Aorta (tissue), 5 donors: ENCODE measurements at regions not wholly inside any gene's neighbourhood (a gene's known extent, or its start where the extent isn't known, plus 50 kb on each side); places are given as distances from the start of the nearest gene placed in this dataset.

Source experiments
- ATAC-seq: fragments of 200-7000 bp; cut with Tn5 transposase; one replicate; pipeline ENCODE4 v1.9.1; 2022; ENCODE audit warnings: moderate library complexity; ENCODE audit not compliant: low FRiP score
- DNase-seq, 2 donors: peaks; one replicate each; pipeline ENCODE4 v3.0.0-alpha.2; 2020
- H3K27ac ChIP-seq, 2 donors: one replicate each; pipeline ENCODE4 v1.5.1; 2013; ENCODE audit warnings: low read length in 2 of 2, mild to moderate bottlenecking in 2 of 2, moderate library complexity in 2 of 2, control low read depth in 1 of 2, inconsistent platforms in 1 of 2, low read depth in 1 of 2
- H3K27me3 ChIP-seq, 2 donors: one replicate each; pipeline ENCODE4 v1.6.1; 2013; ENCODE audit warnings: control low read depth in 1 of 2, low read length in 1 of 2, mild to moderate bottlenecking in 1 of 2, moderate library complexity in 1 of 2; ENCODE audit not compliant: insufficient read depth in 2 of 2, control insufficient read depth in 1 of 2
- H3K36me3 ChIP-seq, 2 donors: one replicate each; pipeline ENCODE4 v1.6.1; 2013; ENCODE audit warnings: control low read depth in 1 of 2, low read length in 1 of 2, mild to moderate bottlenecking in 1 of 2; ENCODE audit not compliant: insufficient read depth in 2 of 2, control insufficient read depth in 1 of 2
- H3K4me1 ChIP-seq, 2 donors: one replicate each; pipeline ENCODE4 v1.6.1; 2013; ENCODE audit warnings: low read length in 2 of 2, control low read depth in 1 of 2, mild to moderate bottlenecking in 1 of 2, moderate library complexity in 1 of 2; ENCODE audit not compliant: insufficient read depth in 2 of 2, control insufficient read depth in 1 of 2
- H3K4me3 ChIP-seq, 2 donors: one replicate each; pipeline ENCODE4 v1.5.1; 2013; ENCODE audit warnings: low read length in 2 of 2, control low read depth in 1 of 2, mild to moderate bottlenecking in 1 of 2
- H3K9me3 ChIP-seq: one replicate; pipeline ENCODE4 v1.6.1; 2013; ENCODE audit warnings: mild to moderate bottlenecking, low read length; ENCODE audit not compliant: control insufficient read depth
- WGBS, 2 donors: extraction: QIAGEN DNeasy Blood & Tissue Kit; methylation state at CpG; one replicate each; pipeline ENCODE4 v1.1.7; 2013; 5-methylcytosine and 5-hydroxymethylcytosine counted together
- intact Hi-C, 2 donors: fragments of 100-400 bp; cut with DNase I; formaldehyde crosslinking; loops; one replicate each; pipeline versions ENCODE4 v1.14.2 to v1.15.0; 2022
- donor health status: healthy with polysubstance abuse.
- donor health status: Bipolar disorder and iron deficiency.
- donor health status: DM: no; HTN: no; CAD: no.
- donor health status: DM: no; HTN: no; CAD: no.
- donor health status: DM: yes; HTN: yes; CAD: no.

GRCh38 chr6:108795814-108796213 is 52.4 kb upstream of the ARMC2 start:
- no peaks in the 10 kb centered on the region for H3K9me3 ChIP-seq
- no peaks in the 10 kb centered on the region for H3K27me3 ChIP-seq
- H3K36me3 ChIP-seq: no peaks in the 10 kb centered on the region
- ATAC-seq: no peak
- H3K27ac ChIP-seq: no peak overlapping the region
- 90 to 92% methylated on average over 5 of the region's 5 CpGs for WGBS, 2 donors
- no peak for DNase-seq
- no peak overlapping the region for H3K4me3 ChIP-seq
- intact Hi-C loops: no loop called here
- H3K4me1 ChIP-seq: no peaks in the 10 kb centered on the region

GRCh38 chr6:108796875-108797274 is 51.3 kb upstream of the ARMC2 start:
- Histone ChIP-seq H3K27me3 (no peaks in the 10 kb centered on the region), H3K27ac (no peak overlapping the region), H3K4me1 (no peaks in the 10 kb centered on the region), H3K9me3 (no peaks in the 10 kb centered on the region), H3K36me3 (no peaks in the 10 kb centered on the region), H3K4me3 (no peak overlapping the region)
- ATAC-seq (no peak), DNase-seq (no peak)
- WGBS, 2 donors: 68 to 87% methylated on average over 3 of the region's 3 CpGs
- intact Hi-C loops: no loop called here

GRCh38 chr6:108797951-108798669 is 50.1 kb upstream of the ARMC2 start:
- 84 to 85% methylated on average over 11 of the region's 11 CpGs for WGBS, 2 donors

More at GRCh38 chr6:108797951-108798669, 50.1 kb upstream of the ARMC2 start:
- intact Hi-C loops: no loop called here
- Histone ChIP-seq H3K9me3 (no peaks in the 10 kb centered on the region), H3K4me1 (no peaks in the 10 kb centered on the region), H3K4me3 (no peak overlapping the region), H3K36me3 (no peaks in the 10 kb centered on the region), H3K27ac (no peak overlapping the region), H3K27me3 (no peaks in the 10 kb centered on the region)
- DNase-seq (no peak), ATAC-seq (no peak)
